HG03460 (cell line): ENCODE measurements at regions not wholly inside any gene's neighbourhood (a gene's known extent, or its start where the extent isn't known, plus 50 kb on each side); places are given as distances from the start of the nearest gene placed in this dataset.

Source experiments
- ATAC-seq: cut with Tn5 transposase; IDR thresholded peaks from one replicate; pipeline ENCODE4 v1.9.1; 2021; ENCODE audit not compliant: unreplicated experiment

GRCh38 chr3:40800343-40800742 lies 275.6 kb downstream of the ZNF621 start:
- no peak for ATAC-seq

GRCh38 chr3:40801284-40801741 lies 276.6 kb downstream of the ZNF621 start:
- ATAC-seq: no peak

- no peak for ATAC-seq
Measured at GRCh38 chr3:40803311-40803710, 278.6 kb downstream of the ZNF621 start.

DNA sequence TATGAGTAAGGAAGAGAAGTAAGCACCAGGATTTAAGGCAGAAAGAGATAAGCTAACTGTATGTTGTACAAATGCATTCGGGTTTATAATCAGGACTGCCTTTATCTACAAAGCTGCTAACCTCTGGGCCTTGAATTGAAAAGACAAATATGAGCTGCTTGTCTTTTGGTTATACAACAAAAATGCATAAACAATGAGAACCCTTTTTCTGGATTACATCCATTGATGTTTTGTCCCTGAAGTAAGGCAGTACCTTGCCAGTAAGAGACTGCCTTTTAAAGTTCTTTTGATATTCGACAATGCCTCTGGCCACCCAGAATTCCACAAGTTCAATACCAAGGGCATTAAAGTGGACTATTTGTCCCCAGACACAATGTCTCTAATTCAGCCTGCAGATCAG lies 280.7 kb downstream of the ZNF621 start:
- no peak for ATAC-seq

DNA sequence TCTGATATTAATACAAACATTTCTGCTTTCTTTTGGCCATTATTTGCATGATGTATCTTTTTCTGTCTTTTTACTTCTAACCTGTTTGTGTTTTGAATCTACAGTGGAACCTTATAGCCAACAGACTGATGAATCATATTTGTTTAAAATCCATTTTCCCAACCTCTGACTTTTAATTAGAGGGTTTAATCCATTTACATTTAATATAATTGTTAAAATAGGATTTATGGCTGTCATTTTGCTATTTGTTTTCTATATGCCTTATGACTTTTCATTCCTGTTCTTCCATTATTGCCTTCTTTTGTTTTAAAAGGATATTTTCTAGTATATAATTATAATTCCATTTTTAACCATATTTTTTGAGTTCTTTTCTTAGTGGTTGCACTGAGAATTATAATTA lies 286.1 kb downstream of the ZNF621 start:
- ATAC-seq: no peak

- no peak for ATAC-seq
Measured at GRCh38 chr3:40817017-40817416, 292.3 kb downstream of the ZNF621 start.

- no peak for ATAC-seq
Measured at GRCh38 chr3:40821315-40821714, 296.6 kb downstream of the ZNF621 start.

DNA sequence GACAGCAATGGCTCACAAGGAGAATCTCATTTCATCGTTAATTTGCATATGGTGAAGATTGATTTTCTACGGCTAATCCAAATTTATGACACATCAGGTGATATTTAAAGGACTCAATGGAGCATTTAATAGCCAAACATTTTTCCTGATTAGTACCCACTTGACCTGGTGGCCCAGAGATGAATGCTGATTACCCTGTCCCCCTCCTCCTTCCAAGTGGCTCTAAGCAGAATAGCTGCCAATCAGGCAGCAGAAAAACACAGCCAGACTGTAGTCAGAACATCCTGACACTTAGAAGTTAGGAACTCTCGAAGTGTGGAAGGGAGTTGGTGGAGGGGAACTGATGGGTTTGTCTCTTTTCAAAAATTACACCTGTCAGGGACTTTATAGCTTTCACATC lies 302.5 kb downstream of the ZNF621 start:
- ATAC-seq: no peak

GRCh38 chr3:40827942-40828688 lies 303.4 kb downstream of the ZNF621 start:
- ATAC-seq: no peak

GRCh38 chr3:40828741-40829415 lies 304.1 kb downstream of the ZNF621 start:
- no peak for ATAC-seq

DNA sequence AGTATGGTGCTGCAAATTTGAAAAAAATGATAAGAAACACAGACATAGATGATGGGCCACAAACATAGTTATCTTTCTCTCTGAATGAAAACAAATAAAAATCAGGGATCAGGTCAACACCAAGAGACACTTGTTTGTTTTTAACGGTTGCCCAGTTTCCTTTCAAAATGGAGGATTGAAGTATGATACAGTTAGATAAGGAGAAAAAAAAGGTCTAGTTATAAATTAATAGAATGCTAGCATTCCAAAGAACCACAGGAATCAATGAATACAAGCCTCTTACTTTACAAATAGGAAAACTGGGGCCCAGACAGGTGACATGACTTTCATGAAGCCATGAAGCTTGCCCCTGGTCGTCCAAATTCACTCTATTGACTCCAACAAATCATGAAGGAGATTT lies 305.1 kb downstream of the ZNF621 start:
- ATAC-seq: no peak

DNA sequence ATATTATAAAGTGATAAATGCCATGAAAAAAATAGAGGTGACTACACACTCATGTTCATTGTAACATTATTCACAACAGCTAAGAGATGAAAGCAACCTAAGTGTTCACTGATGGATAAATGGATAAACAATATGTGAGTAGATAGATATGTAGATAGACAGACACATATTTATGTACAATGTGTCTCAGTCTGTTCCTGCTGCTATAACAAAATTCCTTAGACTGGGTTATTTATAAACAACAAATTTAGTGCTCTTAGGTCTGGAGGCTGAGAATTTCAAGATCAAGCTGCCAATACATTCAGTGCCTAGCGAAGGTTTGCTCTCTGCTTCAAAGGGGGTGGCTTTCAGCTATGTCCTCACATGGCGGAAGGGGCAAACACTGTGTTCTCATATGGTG lies 312.5 kb downstream of the ZNF621 start:
- ATAC-seq: no peak

DNA sequence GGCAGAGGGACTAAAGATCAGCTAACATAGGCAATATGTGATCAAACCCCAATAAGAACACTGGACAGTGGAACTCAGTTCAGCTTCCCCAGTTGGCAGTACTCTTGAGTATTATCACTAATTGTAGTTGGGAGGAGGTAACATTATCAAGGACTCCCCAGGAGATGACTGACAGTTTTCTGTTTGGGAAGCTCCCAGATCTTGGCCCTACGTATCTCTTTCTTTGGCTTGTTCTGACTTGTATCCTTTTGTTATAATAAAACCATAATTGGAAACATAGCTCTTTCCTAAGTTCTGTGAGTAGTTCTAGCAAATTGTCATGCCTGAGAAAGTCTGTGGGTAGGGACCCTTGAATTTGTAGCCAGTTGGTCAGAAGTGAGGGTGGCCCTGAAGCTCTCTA lies 316.4 kb downstream of the ZNF621 start:
- no peak for ATAC-seq

- ATAC-seq: no peak
Measured at GRCh38 chr3:40841570-40842109, 316.9 kb downstream of the ZNF621 start.

GRCh38 chr3:40842714-40843113 lies 318.0 kb downstream of the ZNF621 start:
- no peak for ATAC-seq

DNA sequence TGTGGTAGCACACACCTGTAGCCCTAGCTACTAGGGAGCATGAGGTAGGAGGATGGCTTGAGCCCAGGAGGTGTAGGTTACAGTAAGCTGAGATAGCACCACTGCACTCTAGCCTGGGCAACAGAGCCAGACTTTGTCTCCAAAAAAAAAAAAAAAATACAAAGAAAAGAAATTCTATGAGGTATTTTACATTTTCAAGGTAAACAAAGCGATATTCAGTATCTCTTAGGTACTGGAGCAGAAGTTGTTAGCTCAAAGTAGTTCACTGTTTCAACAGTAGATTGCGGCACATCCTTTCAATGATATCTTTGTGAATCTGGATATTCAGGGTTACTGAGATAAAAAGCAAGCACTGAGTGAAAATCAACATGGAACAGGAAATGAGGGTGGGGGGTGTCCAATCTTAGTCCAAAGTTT lies 318.5 kb downstream of the ZNF621 start:
- ATAC-seq: no peak

DNA sequence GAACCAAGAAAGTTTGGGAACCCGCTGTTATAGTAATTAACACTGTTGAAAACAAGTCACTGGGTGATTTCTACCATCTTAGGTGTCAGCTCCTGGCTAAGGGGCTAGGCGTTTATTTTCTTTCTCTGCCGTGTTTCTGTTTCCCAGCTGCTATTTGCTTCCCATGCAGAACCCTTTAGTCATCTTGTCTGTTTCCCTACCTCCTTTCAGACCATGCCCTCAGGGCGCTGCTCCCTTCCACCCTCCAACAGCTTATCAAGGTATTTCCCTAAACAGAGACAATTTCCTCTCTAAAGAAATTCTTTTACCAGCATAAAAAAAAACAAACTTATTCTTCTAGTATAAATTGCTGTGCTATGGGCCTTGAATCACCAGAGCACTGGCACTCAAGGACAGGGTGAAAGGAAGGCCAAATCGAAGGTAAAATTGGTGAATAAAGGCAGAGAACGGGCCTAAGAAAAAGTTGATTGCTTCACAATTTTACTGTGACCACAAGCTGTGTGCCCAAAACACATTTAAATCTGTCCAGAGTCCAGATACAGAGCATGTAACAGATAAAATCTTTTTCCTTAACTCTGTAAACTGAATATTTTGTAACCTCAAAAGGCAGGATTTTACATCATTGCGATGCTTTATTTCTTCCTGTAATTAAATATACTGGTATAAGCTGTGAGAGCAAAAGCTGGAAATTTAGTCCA lies 319.2 kb downstream of the ZNF621 start:
- ATAC-seq: no peak

GRCh38 chr3:40844896-40845295 lies 320.1 kb downstream of the ZNF621 start:
- no peak for ATAC-seq

- no peak for ATAC-seq
Measured at GRCh38 chr3:40845447-40845846, 320.7 kb downstream of the ZNF621 start.

- ATAC-seq: no peak
Measured at GRCh38 chr3:40845916-40846315, 321.2 kb downstream of the ZNF621 start.

GRCh38 chr3:40846451-40846850 lies 321.7 kb downstream of the ZNF621 start:
- ATAC-seq: no peak

DNA sequence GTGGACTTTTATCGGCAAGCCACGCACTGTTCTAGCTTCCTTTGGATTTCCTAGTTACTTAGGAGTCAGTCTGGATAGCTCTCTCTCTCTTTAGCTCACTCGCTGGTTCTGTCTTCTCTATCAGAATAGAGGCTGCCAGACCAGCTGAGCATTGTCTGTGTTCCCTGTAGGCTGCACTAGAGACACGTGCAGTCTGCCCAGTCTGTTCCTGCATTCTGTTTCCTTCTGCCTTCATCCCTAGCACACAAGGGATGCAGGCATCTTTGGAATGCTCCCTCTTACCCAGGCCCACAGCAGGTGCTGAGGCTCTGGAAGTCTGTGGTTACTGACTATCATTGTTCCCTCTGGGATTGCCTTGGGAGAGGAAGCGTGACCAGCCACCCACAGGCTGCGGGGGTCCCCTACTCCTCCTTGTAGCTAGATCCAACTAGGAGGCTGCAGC lies 322.8 kb downstream of the ZNF621 start:
- no peak for ATAC-seq
